Posterior vena cava (tissue), 2 donors: ENCODE measurements at regions not wholly inside any gene's neighbourhood (a gene's known extent, or its start where the extent isn't known, plus 50 kb on each side); places are given as distances from the start of the nearest gene placed in this dataset.

Experiments used
- DNase-seq: peaks from one replicate; pipeline ENCODE4 v3.0.0-alpha.2; 2020; ENCODE audit warnings: low spot score
- intact Hi-C, 2 donors: fragments of 100-400 bp; cut with DNase I; formaldehyde crosslinking; loops; one replicate each; pipeline versions ENCODE4 v1.14.1 to v1.14.2; 2022 to 2023
- donor health status: DM: yes; HTN: yes; CAD: no.
- donor health status: DM: yes; HTN: yes; CAD: no.

DNA sequence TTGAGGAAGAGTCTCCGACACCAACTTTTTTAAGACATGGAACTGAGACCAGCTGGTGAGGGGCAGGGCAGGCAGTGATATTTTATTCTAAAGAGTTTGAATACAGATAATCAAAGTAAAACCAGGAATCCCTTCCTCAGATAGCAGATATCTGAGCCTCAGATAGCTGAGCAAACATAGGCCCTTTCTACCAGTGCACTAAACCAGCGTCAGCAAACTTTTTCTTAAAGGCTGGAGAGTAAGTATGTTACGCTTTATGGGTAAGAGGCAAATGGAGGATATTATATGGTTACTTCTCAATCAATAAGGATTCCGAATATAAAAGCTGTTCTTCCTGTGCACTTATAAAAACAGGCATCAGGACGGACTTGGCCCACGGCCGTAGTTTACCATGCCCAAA, 73.9 kb downstream of the WNT5A start:
- intact Hi-C loops, result loop anchor here in 1 of 2 donors (5.0 kb wide), 1 partner anchor 1009 kb away; no protein-coding TSS in a partner anchor
- no peak for DNase-seq

- intact Hi-C loops, result loop anchor here in 1 of 2 donors (5.0 kb wide), 1 partner anchor 1010 kb away; no protein-coding TSS in a partner anchor
- no peak for DNase-seq
Observed at GRCh38 chr3:55412545-55412944, 74.6 kb downstream of the WNT5A start.

GRCh38 chr3:55409806-55410205, 77.3 kb downstream of the WNT5A start:
- no peak for DNase-seq
- intact Hi-C loops, result loop anchor here in 1 of 2 donors (5.0 kb wide), 1 partner anchor 1012 kb away; no protein-coding TSS in a partner anchor

- intact Hi-C loops, result no loop called here
- no peak for DNase-seq
Observed at GRCh38 chr3:55408193-55408826, 78.8 kb downstream of the WNT5A start.

- DNase-seq, result no peak
- intact Hi-C loops, result no loop called here
Observed at GRCh38 chr3:55407426-55407820, 79.7 kb downstream of the WNT5A start.

- no peak for DNase-seq
- intact Hi-C loops, result no loop called here
Observed at GRCh38 chr3:55406696-55407425, 80.2 kb downstream of the WNT5A start.

- intact Hi-C loops, result no loop called here
- no peak for DNase-seq
Observed at GRCh38 chr3:55405436-55405835, 81.7 kb downstream of the WNT5A start.

- intact Hi-C loops, result no loop called here
- DNase-seq, result no peak
Observed at GRCh38 chr3:55402886-55403609, 84.1 kb downstream of the WNT5A start.

- intact Hi-C loops, result loop anchor here in 1 of 2 donors (5.0 kb wide), 1 partner anchor 797 kb away; no protein-coding TSS in a partner anchor
- DNase-seq, result no peak
Observed at GRCh38 chr3:55380561-55380960, 106.5 kb downstream of the WNT5A start.

DNA sequence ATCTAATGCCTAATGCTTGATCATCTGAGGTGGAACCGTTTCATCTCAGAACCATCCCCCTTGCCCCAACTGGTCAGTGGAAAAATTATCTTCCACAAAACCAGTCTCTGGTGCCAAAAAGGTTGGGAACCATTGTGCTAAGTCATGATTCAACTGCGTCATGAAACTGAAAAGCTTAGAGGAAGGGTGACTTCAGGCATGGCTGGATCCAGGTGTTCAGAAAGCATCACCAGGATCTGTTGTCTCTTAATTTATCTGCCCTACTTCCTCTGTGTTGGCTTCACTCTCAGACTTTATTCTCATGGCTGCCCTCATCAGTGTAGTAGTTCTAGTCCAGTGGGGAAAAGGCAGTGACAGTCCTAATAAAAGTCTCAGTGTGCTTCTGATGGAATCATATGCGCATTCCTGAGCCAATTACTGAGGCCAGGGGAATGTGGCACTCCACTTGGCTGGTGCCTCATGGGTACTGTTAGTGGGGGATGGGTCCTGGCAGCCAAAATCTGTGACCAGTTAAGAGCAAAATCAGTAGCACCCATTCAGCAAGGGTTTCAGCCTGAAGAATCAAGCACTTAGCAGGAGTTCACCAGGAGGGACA, 110.3 kb downstream of the WNT5A start:
- intact Hi-C loops, result no loop called here
- no peak for DNase-seq

DNA sequence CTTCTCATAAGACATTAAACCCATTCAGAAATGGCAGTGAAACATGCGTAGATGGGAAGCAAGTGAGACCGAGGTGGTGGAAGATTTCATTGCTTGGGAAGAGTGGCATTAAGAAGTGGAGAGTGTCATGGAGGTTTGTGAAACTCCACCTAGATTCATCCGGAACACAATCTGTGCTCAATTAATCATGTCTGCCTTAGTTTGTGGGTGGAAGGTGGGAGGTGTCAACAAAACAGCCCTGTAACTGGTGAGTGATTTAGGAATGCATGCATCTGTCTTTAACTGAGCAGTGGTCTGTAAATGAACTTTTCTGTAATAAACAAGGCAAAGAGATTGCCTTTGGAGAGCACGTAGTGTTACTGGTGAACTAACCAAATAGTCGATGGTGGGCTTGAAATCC, 113.7 kb downstream of the WNT5A start:
- intact Hi-C loops, result no loop called here
- no peak for DNase-seq

- no peak for DNase-seq
- intact Hi-C loops, result no loop called here
Observed at GRCh38 chr3:55370272-55370671, 116.8 kb downstream of the WNT5A start.

- intact Hi-C loops, result no loop called here
- DNase-seq, result no peak
Observed at GRCh38 chr3:55369141-55369847, 117.8 kb downstream of the WNT5A start.

- intact Hi-C loops, result no loop called here
- DNase-seq, result no peak
Observed at GRCh38 chr3:55368366-55368765, 118.7 kb downstream of the WNT5A start.

- intact Hi-C loops, result no loop called here
- no peak for DNase-seq
Observed at GRCh38 chr3:55367384-55367783, 119.7 kb downstream of the WNT5A start.

DNA sequence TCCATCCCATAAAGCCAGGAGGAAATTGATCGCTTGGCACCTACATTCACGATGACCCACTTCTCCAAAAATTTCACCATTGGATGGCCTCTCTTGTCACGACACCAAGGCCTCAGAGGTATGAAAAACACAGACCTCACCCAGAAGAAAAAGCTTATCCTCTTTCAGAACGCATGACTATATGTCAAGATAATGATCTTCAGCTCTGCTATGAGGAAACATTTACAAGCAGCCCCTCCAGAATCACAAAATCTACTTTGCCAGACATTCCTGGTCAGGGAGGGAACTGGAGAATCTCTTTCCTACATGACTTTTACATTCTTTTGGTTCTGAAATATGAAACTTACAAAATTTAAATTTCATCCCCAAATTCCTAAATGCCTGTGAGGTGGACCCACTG, 122.7 kb downstream of the WNT5A start:
- DNase-seq, result no peak
- intact Hi-C loops, result no loop called here

GRCh38 chr3:55362210-55362960, 124.7 kb downstream of the WNT5A start:
- intact Hi-C loops, result no loop called here
- no peak for DNase-seq

GRCh38 chr3:55357796-55358195, 129.3 kb downstream of the WNT5A start:
- intact Hi-C loops, result loop anchor here in 1 of 2 donors (2.0 kb wide), 1 partner anchor 57 kb away; no protein-coding TSS in a partner anchor
- DNase-seq, result no peak

DNA sequence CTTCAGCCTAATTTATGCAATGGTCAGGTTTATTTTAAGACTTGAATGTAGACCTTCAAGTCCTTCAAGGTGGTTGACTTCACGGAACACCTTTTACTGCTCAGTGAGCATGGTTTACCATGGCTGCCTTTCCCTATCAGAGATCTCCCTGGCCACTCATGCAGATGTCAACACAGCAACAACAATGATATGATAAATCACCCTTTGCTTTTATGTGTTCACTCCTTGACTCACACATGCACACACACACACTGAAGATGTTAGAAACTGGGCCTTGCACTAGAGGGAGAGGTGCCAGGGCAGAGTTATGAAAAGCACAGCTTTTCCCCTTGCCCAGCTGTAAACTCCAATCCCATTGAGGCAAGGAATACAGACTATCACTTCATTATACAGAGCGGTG, 134.4 kb downstream of the WNT5A start:
- no peak for DNase-seq
- intact Hi-C loops, result no loop called here
